HG03196 (cell line): ENCODE measurements at regions not wholly inside any gene's neighbourhood (a gene's known extent, or its start where the extent isn't known, plus 50 kb on each side); places are given as distances from the start of the nearest gene placed in this dataset.
"Not testable (repeated sequence)": the region's sequence is repeated elsewhere in the genome, so short reads cannot be mapped to it uniquely, and the experiment has no call there.

ENCODE experiments used
- ATAC-seq: cut with Tn5 transposase; IDR thresholded peaks from one replicate; pipeline ENCODE4 v1.9.1; 2021; ENCODE audit not compliant: unreplicated experiment

GRCh38 chr22:49660321-49660720, 167.4 kb downstream of the BRD1 start:
- no peak for ATAC-seq

GRCh38 chr22:49659924-49660315, 167.8 kb downstream of the BRD1 start:
- ATAC-seq: no peak

GRCh38 chr22:49659281-49659923, 168.3 kb downstream of the BRD1 start:
- ATAC-seq: no peak

- ATAC-seq: no peak
Observed at GRCh38 chr22:49658902-49659280, 168.8 kb downstream of the BRD1 start.

- no peak for ATAC-seq
Observed at GRCh38 chr22:49657974-49658590, 169.6 kb downstream of the BRD1 start.

GRCh38 chr22:49657275-49657973, 170.2 kb downstream of the BRD1 start:
- ATAC-seq: peak; percentile 44

- not testable (repeated sequence) for ATAC-seq
Observed at GRCh38 chr22:49656883-49657274, 170.8 kb downstream of the BRD1 start.

GRCh38 chr22:49656291-49656851, 171.3 kb downstream of the BRD1 start:
- ATAC-seq: no peak

- ATAC-seq: no peak
Observed at GRCh38 chr22:49655168-49655812, 172.4 kb downstream of the BRD1 start.

- ATAC-seq: no peak
Observed at GRCh38 chr22:49650336-49651241, 177.1 kb downstream of the BRD1 start.

GRCh38 chr22:49649166-49650068, 178.3 kb downstream of the BRD1 start:
- no peak for ATAC-seq

GRCh38 chr22:49648053-49648452, 179.6 kb downstream of the BRD1 start:
- ATAC-seq: no peak

- ATAC-seq: no peak
Observed at GRCh38 chr22:49647627-49648026, 180.0 kb downstream of the BRD1 start.

- ATAC-seq: no peak
Observed at GRCh38 chr22:49646876-49647275, 180.8 kb downstream of the BRD1 start.

- ATAC-seq: no peak
Observed at GRCh38 chr22:49645791-49646550, 181.7 kb downstream of the BRD1 start.

- ATAC-seq: no peak
Observed at GRCh38 chr22:49645257-49645656, 182.4 kb downstream of the BRD1 start.

GRCh38 chr22:49643998-49644397, 183.7 kb downstream of the BRD1 start:
- ATAC-seq: no peak

GRCh38 chr22:49643466-49643865, 184.2 kb downstream of the BRD1 start:
- ATAC-seq: no peak

GRCh38 chr22:49642741-49643140, 184.9 kb downstream of the BRD1 start:
- no peak for ATAC-seq
